Neural progenitor cell (in vitro differentiated cells): ENCODE measurements at regions not wholly inside any gene's neighbourhood (a gene's known extent, or its start where the extent isn't known, plus 50 kb on each side); places are given as distances from the start of the nearest gene placed in this dataset.

Source experiments
- DNase-seq: peaks from one replicate; pipeline ENCODE4 v3.0.0-alpha.2; 2016; ENCODE audit warnings: low spot score
- H2AFZ ChIP-seq: fragments of 200-600 bp; sonication (generic); replicated peaks from 2 replicates; pipeline ENCODE4 v1.6.1; 2016; ENCODE audit warnings: antibody characterized with exemption
- H3F3A ChIP-seq: fragments of 200-600 bp; sonication (generic); 2 replicates; pipeline ENCODE4 v1.6.1; 2016; ENCODE audit warnings: antibody characterized with exemption, low read depth
- H3K27ac ChIP-seq: fragments of 200-600 bp; sonication (generic); 2 replicates; pipeline ENCODE4 v1.5.1; 2016; ENCODE audit warnings: mild to moderate bottlenecking
- H3K27me3 ChIP-seq: fragments of 200-600 bp; sonication (generic); 2 replicates; pipeline ENCODE4 v1.6.1; 2016; ENCODE audit warnings: mild to moderate bottlenecking, moderate library complexity
- H3K36me3 ChIP-seq: fragments of 200-600 bp; sonication (generic); 2 replicates; pipeline ENCODE4 v1.5.1; 2016
- H3K4me1 ChIP-seq: fragments of 200-600 bp; sonication (generic); 2 replicates; pipeline ENCODE4 v1.6.1; 2016; ENCODE audit warnings: mixed run types
- H3K4me2 ChIP-seq: fragments of 200-600 bp; sonication (generic); 2 replicates; pipeline ENCODE4 v1.6.1; 2016
- H3K4me3 ChIP-seq: fragments of 200-600 bp; sonication (generic); 2 replicates; pipeline ENCODE4 v1.5.1; 2016
- H3K79me2 ChIP-seq: fragments of 200-600 bp; sonication (generic); 2 replicates; pipeline ENCODE4 v1.6.1; 2016; ENCODE audit warnings: low read depth
- H3K9ac ChIP-seq: fragments of 200-600 bp; sonication (generic); 2 replicates; pipeline ENCODE4 v1.6.1; 2016
- H3K9me3 ChIP-seq: fragments of 200-600 bp; sonication (generic); 2 replicates; pipeline ENCODE4 v1.5.1; 2016; ENCODE audit warnings: low read depth
- H4K20me1 ChIP-seq: fragments of 200-600 bp; sonication (generic); 2 replicates; pipeline ENCODE4 v1.6.1; 2016; ENCODE audit warnings: low read depth
- H3K27ac Mint-ChIP-seq: 3 replicates; pipeline ENCODE4 v1.8.0; 2021; ENCODE audit warnings: mixed read lengths
- H3K27me3 Mint-ChIP-seq: 2 replicates; pipeline ENCODE4 v1.8.0; 2022; ENCODE audit warnings: low read depth, mild to moderate bottlenecking, inconsistent platforms, moderate library complexity, mixed read lengths; ENCODE audit not compliant: insufficient read depth
- H3K36me3 Mint-ChIP-seq: 3 replicates; pipeline ENCODE4 v1.8.0; 2021; ENCODE audit warnings: mixed read lengths
- H3K4me1 Mint-ChIP-seq: 3 replicates; pipeline ENCODE4 v1.8.0; 2021; ENCODE audit warnings: mixed read lengths
- H3K4me3 Mint-ChIP-seq: 3 replicates; pipeline ENCODE4 v1.8.0; 2021; ENCODE audit warnings: mild to moderate bottlenecking, moderate library complexity, mixed read lengths
- H3K9me3 Mint-ChIP-seq: 3 replicates; pipeline ENCODE4 v1.8.0; 2020; ENCODE audit warnings: mixed read lengths
- CTCF ChIP-seq: fragments of 200-600 bp; sonication (generic); IDR thresholded peaks from 2 replicates; pipeline ENCODE4 v1.5.1; 2017; ENCODE audit warnings: antibody characterized with exemption, mild to moderate bottlenecking
- EZH2 ChIP-seq: fragments of 200-600 bp; sonication (generic); IDR thresholded peaks from 2 replicates; pipeline ENCODE4 v1.6.1; 2017; ENCODE audit warnings: antibody characterized with exemption, mild to moderate bottlenecking, moderate library complexity
- EZH2phosphoT487 ChIP-seq: fragments of 200-600 bp; sonication (generic); IDR thresholded peaks from 2 replicates; pipeline ENCODE4 v1.6.1; 2017; ENCODE audit warnings: antibody characterized with exemption

- Mint-ChIP-seq H3K4me1 (peaks cover 8% of the 10 kb centered on the region), H3K27ac (no peak overlapping the region), H3K27me3 (no peaks in the 10 kb centered on the region), H3K36me3 (no peaks in the 10 kb centered on the region), H3K4me3 (no peak overlapping the region), H3K9me3 (peaks cover 3% of the 10 kb centered on the region)
- no peak for DNase-seq
- Histone ChIP-seq H3K9me3 (no peaks in the 10 kb centered on the region), H3K27ac (no peak overlapping the region), H3K9ac (no peak overlapping the region), H3K79me2 (no peaks in the 10 kb centered on the region), H3K4me1 (no peaks in the 10 kb centered on the region), H3K4me2 (no peak overlapping the region), H3K4me3 (no peak overlapping the region), H3F3A (no peaks in the 10 kb centered on the region), H4K20me1 (no peaks in the 10 kb centered on the region), H3K36me3 (no peaks in the 10 kb centered on the region), H3K27me3 (no peaks in the 10 kb centered on the region), H2AFZ (no peak overlapping the region)
- TF ChIP-seq EZH2 (no peak), EZH2phosphoT487 (no peak), CTCF (no peak)
These were observed 548.7 kb upstream of the MAP3K7 start for GRCh38 chr6:91135406-91136103.

GRCh38 chr6:91132461-91132860, 545.6 kb upstream of the MAP3K7 start:
- no peak for TF ChIP-seq EZH2
- Histone ChIP-seq H3K79me2 (no peaks in the 10 kb centered on the region), H2AFZ (no peak overlapping the region), H3K36me3 (no peaks in the 10 kb centered on the region), H4K20me1 (no peaks in the 10 kb centered on the region), H3K27ac (no peak overlapping the region), H3K9me3 (no peaks in the 10 kb centered on the region), H3K27me3 (no peaks in the 10 kb centered on the region), H3K4me3 (no peak overlapping the region), H3K4me1 (no peaks in the 10 kb centered on the region), H3K9ac (no peak overlapping the region), H3F3A (no peaks in the 10 kb centered on the region), H3K4me2 (no peak overlapping the region)
- Mint-ChIP-seq H3K4me1 (peaks cover 7% of the 10 kb centered on the region), H3K36me3 (no peaks in the 10 kb centered on the region), H3K4me3 (no peak overlapping the region), H3K27me3 (no peaks in the 10 kb centered on the region), H3K9me3 (peaks cover 5% of the 10 kb centered on the region), H3K27ac (no peak overlapping the region)
- DNase-seq, result no peak

- TF ChIP-seq CTCF (no peak), EZH2 (no peak), EZH2phosphoT487 (no peak)
- no peak overlapping the region for H3K4me3 Mint-ChIP-seq
- no peaks in the 10 kb centered on the region for H3K4me1 Mint-ChIP-seq
- H2AFZ ChIP-seq, result no peak overlapping the region
- H3K4me3 ChIP-seq, result no peak overlapping the region
- H3K9me3 ChIP-seq, result no peaks in the 10 kb centered on the region
- no peaks in the 10 kb centered on the region for H3K79me2 ChIP-seq
- H3K27me3 ChIP-seq, result no peaks in the 10 kb centered on the region
- no peak overlapping the region for H3K27ac ChIP-seq
- DNase-seq, result no peak
- H3K27ac Mint-ChIP-seq, result no peak overlapping the region
- no peaks in the 10 kb centered on the region for H3F3A ChIP-seq
- no peaks in the 10 kb centered on the region for H3K36me3 Mint-ChIP-seq
- no peak overlapping the region for H3K9ac ChIP-seq
- no peaks in the 10 kb centered on the region for H4K20me1 ChIP-seq
- H3K4me1 ChIP-seq, result no peaks in the 10 kb centered on the region
- peaks cover 5% of the 10 kb centered on the region for H3K9me3 Mint-ChIP-seq
- H3K36me3 ChIP-seq, result no peaks in the 10 kb centered on the region
- no peaks in the 10 kb centered on the region for H3K27me3 Mint-ChIP-seq
- no peak overlapping the region for H3K4me2 ChIP-seq
These were observed 543.3 kb upstream of the MAP3K7 start for GRCh38 chr6:91130126-91130525.

GRCh38 chr6:91127752-91128151, 540.9 kb upstream of the MAP3K7 start:
- H3K9me3 Mint-ChIP-seq, result peaks cover 3% of the 10 kb centered on the region
- no peak overlapping the region for H3K4me3 Mint-ChIP-seq
- no peak overlapping the region for H3K9ac ChIP-seq
- no peak overlapping the region for H3K4me3 ChIP-seq
- H3K4me1 Mint-ChIP-seq, result no peaks in the 10 kb centered on the region
- H3K27ac Mint-ChIP-seq, result no peak overlapping the region
- no peak overlapping the region for H2AFZ ChIP-seq
- H4K20me1 ChIP-seq, result no peaks in the 10 kb centered on the region
- DNase-seq, result no peak
- H3K27ac ChIP-seq, result no peak overlapping the region
- H3K9me3 ChIP-seq, result no peaks in the 10 kb centered on the region
- no peak for TF ChIP-seq CTCF
- no peak for TF ChIP-seq EZH2phosphoT487
- TF ChIP-seq EZH2, result no peak
- no peak overlapping the region for H3K4me2 ChIP-seq
- no peaks in the 10 kb centered on the region for H3K27me3 Mint-ChIP-seq
- no peaks in the 10 kb centered on the region for H3K4me1 ChIP-seq
- H3K79me2 ChIP-seq, result no peaks in the 10 kb centered on the region
- no peaks in the 10 kb centered on the region for H3K27me3 ChIP-seq
- no peaks in the 10 kb centered on the region for H3F3A ChIP-seq
- no peaks in the 10 kb centered on the region for H3K36me3 ChIP-seq
- no peaks in the 10 kb centered on the region for H3K36me3 Mint-ChIP-seq
